Lung (tissue), 11 donors: ENCODE measurements at regions not wholly inside any gene's neighbourhood (a gene's known extent, or its start where the extent isn't known, plus 50 kb on each side); places are given as distances from the start of the nearest gene placed in this dataset.

Experiments used
- ATAC-seq: fragments of 200-7000 bp; cut with Tn5 transposase; one replicate; pipeline ENCODE4 v1.9.1; 2020; ENCODE audit warnings: moderate number of reproducible peaks; ENCODE audit not compliant: insufficient read depth, low FRiP score
- DNase-seq, 3 donors: peaks; one replicate each; pipeline ENCODE4 v3.0.0-alpha.2; 2013 to 2017
- H3K27ac ChIP-seq, 2 donors: one replicate each; pipeline ENCODE4 v1.5.1; 2013; ENCODE audit warnings: mild to moderate bottlenecking in 2 of 2, moderate library complexity in 2 of 2, control low read depth in 1 of 2, inconsistent platforms in 1 of 2, low read depth in 1 of 2, low read length in 1 of 2
- H3K27me3 ChIP-seq, 3 donors: one replicate each; pipeline ENCODE4 v1.5.1; 2013; ENCODE audit warnings: low read length in 2 of 3; ENCODE audit not compliant: control insufficient read depth in 3 of 3, insufficient read depth in 3 of 3
- H3K36me3 ChIP-seq, 4 donors: one replicate each; pipeline ENCODE4 v1.5.1; 2013; ENCODE audit warnings: low read length in 4 of 4, mild to moderate bottlenecking in 1 of 4, moderate library complexity in 1 of 4; ENCODE audit not compliant: control insufficient read depth in 4 of 4, insufficient read depth in 4 of 4
- H3K4me1 ChIP-seq, 5 donors: one replicate each; pipeline ENCODE4 v1.5.1; 2013; ENCODE audit warnings: low read length in 5 of 5, mild to moderate bottlenecking in 2 of 5, moderate library complexity in 1 of 5; ENCODE audit not compliant: control insufficient read depth in 5 of 5, insufficient read depth in 5 of 5
- H3K4me3 ChIP-seq: one replicate; pipeline ENCODE4 v1.5.1; 2013; ENCODE audit warnings: mild to moderate bottlenecking, control low read depth, moderate library complexity
- H3K9ac ChIP-seq, 2 donors: one replicate each; pipeline ENCODE4 v1.5.1; 2013; ENCODE audit warnings: low read length in 2 of 2, control low read depth in 1 of 2; ENCODE audit not compliant: insufficient read depth in 1 of 2
- H3K9me3 ChIP-seq, 4 donors: one replicate each; pipeline ENCODE4 v1.5.1; 2013; ENCODE audit warnings: low read length in 3 of 4, mild to moderate bottlenecking in 1 of 4, moderate library complexity in 1 of 4; ENCODE audit not compliant: control insufficient read depth in 4 of 4, insufficient read depth in 3 of 4
- CTCF ChIP-seq: IDR thresholded peaks from 2 replicates; pipeline ENCODE4 v1.5.1; 2012; ENCODE audit warnings: mild to moderate bottlenecking; ENCODE audit errors: control extremely low read depth, extremely low read depth
- WGBS, 2 donors: extraction: QIAGEN DNeasy Blood & Tissue Kit; methylation state at CpG; one replicate each; pipeline ENCODE4 v1.1.7; 2013; 5-methylcytosine and 5-hydroxymethylcytosine counted together
- donor health status: control.
- donor health status: control.
- donor health status: Bipolar disorder and iron deficiency.
- donor health status: healthy.
- donor health status: DM: yes; HTN: yes; CAD: no.

GRCh38 chr9:135288054-135288453, 191.5 kb upstream of the PPP1R26 start:
- peaks cover 0 to 3% (median 0%) of the 10 kb centered on the region in 3 donors for H3K27me3 ChIP-seq
- no peak overlapping the region for H3K27ac ChIP-seq
- H3K9ac ChIP-seq = no peak overlapping the region
- peaks cover 0 to 1% (median 0%) of the 10 kb centered on the region in 4 donors for H3K9me3 ChIP-seq
- no peak overlapping the region for H3K4me3 ChIP-seq
- TF ChIP-seq CTCF = no peak
- WGBS, 2 donors = 85 to 95% methylated on average over 24 of the region's 24 CpGs
- no peaks in the 10 kb centered on the region for H3K36me3 ChIP-seq
- no peaks in the 10 kb centered on the region for H3K4me1 ChIP-seq
- ATAC-seq (no peak), DNase-seq (no peak)

- no peak for ATAC-seq
- no peak overlapping the region for H3K27ac ChIP-seq
Observed at GRCh38 chr9:135289081-135289491, 190.5 kb upstream of the PPP1R26 start.

GRCh38 chr9:135290086-135290485, 189.5 kb upstream of the PPP1R26 start:
- Histone ChIP-seq H3K4me1 (peaks cover 0 to 2% (median 0%) of the 10 kb centered on the region in 5 donors), H3K27me3 (peaks cover 0 to 3% (median 0%) of the 10 kb centered on the region in 3 donors), H3K9ac (no peak overlapping the region), H3K4me3 (no peak overlapping the region), H3K27ac (no peak overlapping the region), H3K36me3 (no peaks in the 10 kb centered on the region), H3K9me3 (peaks cover 0 to 1% (median 0%) of the 10 kb centered on the region in 4 donors)
- no peak for ATAC-seq
- TF ChIP-seq CTCF = no peak
- DNase-seq = no peak
- 64 to 72% methylated on average over 9 of the region's 9 CpGs for WGBS, 2 donors

More at GRCh38 chr9:135289081-135289491, 190.5 kb upstream of the PPP1R26 start:
- no peaks in the 10 kb centered on the region for H3K4me1 ChIP-seq
- 65 to 67% methylated on average over 17 of the region's 17 CpGs for WGBS, 2 donors
- H3K9ac ChIP-seq = no peak overlapping the region
- DNase-seq = no peak
- H3K27me3 ChIP-seq = peaks cover 0 to 3% (median 0%) of the 10 kb centered on the region in 3 donors
- no peak overlapping the region for H3K4me3 ChIP-seq
- peaks cover 0 to 1% (median 0%) of the 10 kb centered on the region in 4 donors for H3K9me3 ChIP-seq
- TF ChIP-seq CTCF = no peak
- H3K36me3 ChIP-seq = no peaks in the 10 kb centered on the region

- Histone ChIP-seq H3K36me3 (no peaks in the 10 kb centered on the region), H3K27ac (no peak overlapping the region), H3K9me3 (peaks cover 0 to 1% (median 0%) of the 10 kb centered on the region in 4 donors), H3K27me3 (peaks cover 0 to 3% (median 0%) of the 10 kb centered on the region in 3 donors), H3K4me3 (no peak overlapping the region), H3K4me1 (peaks cover 0 to 7% (median 0%) of the 10 kb centered on the region in 5 donors), H3K9ac (no peak overlapping the region)
- TF ChIP-seq CTCF = no peak
- ATAC-seq (no peak), DNase-seq (no peak)
- WGBS, 2 donors = 75 to 82% methylated on average over 9 of the region's 9 CpGs
Observed at GRCh38 chr9:135290566-135290965, 189.0 kb upstream of the PPP1R26 start.
